SHP77 treated with DMSO at 0.1 percent for 48 hours (cell line): ENCODE measurements at regions not wholly inside any gene's neighbourhood (a gene's known extent, or its start where the extent isn't known, plus 50 kb on each side); places are given as distances from the start of the nearest gene placed in this dataset.

Experiments used
- DNase-seq: peaks from one replicate; lab custom pipeline; 2025; lab: John Stamatoyannopoulos, UW

GRCh38 chr3:107068980-107069379 lies 308.3 kb upstream of the CCDC54 start:
- no peak for DNase-seq

- DNase-seq, result no peak
These were observed 300.3 kb upstream of the CCDC54 start for GRCh38 chr3:107076946-107077345.

GRCh38 chr3:107077391-107077790 lies 299.8 kb upstream of the CCDC54 start:
- no peak for DNase-seq

- DNase-seq, result no peak
These were observed 294.7 kb upstream of the CCDC54 start for GRCh38 chr3:107082527-107082926.

- no peak for DNase-seq
These were observed 292.0 kb upstream of the CCDC54 start for GRCh38 chr3:107085261-107085660.

- DNase-seq, result no peak
These were observed 285.1 kb upstream of the CCDC54 start for GRCh38 chr3:107092121-107092520.

- no peak for DNase-seq
These were observed 278.4 kb upstream of the CCDC54 start for GRCh38 chr3:107098864-107099263.

- DNase-seq, result no peak
These were observed 277.1 kb upstream of the CCDC54 start for GRCh38 chr3:107100137-107100536.

- DNase-seq, result no peak
These were observed 276.7 kb upstream of the CCDC54 start for GRCh38 chr3:107100573-107100972.

- DNase-seq, result no peak
These were observed 273.5 kb upstream of the CCDC54 start for GRCh38 chr3:107103786-107104185.

- DNase-seq, result no peak
These were observed 270.9 kb upstream of the CCDC54 start for GRCh38 chr3:107106316-107106715.

- DNase-seq, result no peak
These were observed 270.3 kb upstream of the CCDC54 start for GRCh38 chr3:107106907-107107306.

GRCh38 chr3:107110596-107111305 lies 266.5 kb upstream of the CCDC54 start:
- no peak for DNase-seq

- DNase-seq, result no peak
These were observed 265.4 kb upstream of the CCDC54 start for GRCh38 chr3:107111872-107112271.

- no peak for DNase-seq
These were observed 264.9 kb upstream of the CCDC54 start for GRCh38 chr3:107112356-107112755.

GRCh38 chr3:107116251-107116650 lies 261.0 kb upstream of the CCDC54 start:
- DNase-seq, result no peak

- no peak for DNase-seq
These were observed 260.1 kb upstream of the CCDC54 start for GRCh38 chr3:107117156-107117555.

- DNase-seq, result peak; percentile 10
These were observed 259.2 kb upstream of the CCDC54 start for GRCh38 chr3:107117922-107118536.

GRCh38 chr3:107124885-107125284 lies 252.4 kb upstream of the CCDC54 start:
- no peak for DNase-seq

- no peak for DNase-seq
These were observed 248.3 kb upstream of the CCDC54 start for GRCh38 chr3:107128946-107129345.

GRCh38 chr3:107130089-107130700 lies 247.0 kb upstream of the CCDC54 start:
- DNase-seq, result no peak

- DNase-seq, result no peak
These were observed 244.6 kb upstream of the CCDC54 start for GRCh38 chr3:107132674-107133073.

- no peak for DNase-seq
These were observed 243.3 kb upstream of the CCDC54 start for GRCh38 chr3:107133891-107134290.
